CD4-positive, alpha-beta T cell (primary cell): ENCODE measurements at regions not wholly inside any gene's neighbourhood (a gene's known extent, or its start where the extent isn't known, plus 50 kb on each side); places are given as distances from the start of the nearest gene placed in this dataset.
"Not testable (repeated sequence)": the region's sequence is repeated elsewhere in the genome, so short reads cannot be mapped to it uniquely, and the experiment has no call there.

Source experiments
- ATAC-seq: fragments of 200-7000 bp; cut with Tn5 transposase; one replicate; pipeline ENCODE4 v1.10.0; 2022; ENCODE audit warnings: mild to moderate bottlenecking; ENCODE audit not compliant: poor library complexity
- CTCF ChIA-PET: fragments of 350-600 bp; sonication (Branson Sonifier 250); formaldehyde crosslinking; loops from one replicate; lab custom pipeline; 2021; ENCODE audit warnings: antibody characterized with exemption, inconsistent platforms; lab: Charles Lee
- POLR2A ChIA-PET: fragments of 350-600 bp; sonication (Branson Sonifier 250); formaldehyde crosslinking; loops from one replicate; lab custom pipeline; 2021; ENCODE audit warnings: antibody characterized with exemption, inconsistent platforms; lab: Charles Lee
- DNase-seq, 14 experiments: peaks; one replicate each; pipeline ENCODE4 v3.0.0-alpha.2; 2013 to 2020; ENCODE audit warnings: mixed read lengths in 2 of 14
- H3K27ac ChIP-seq, 2 donors: one replicate each; pipeline versions ENCODE4 v1.5.1 to v1.7.0; 2013; ENCODE audit warnings: low read length in 2 of 2, low read depth in 1 of 2, mild to moderate bottlenecking in 1 of 2
- H3K27me3 ChIP-seq, 2 experiments: 1 replicate in 1 of 2; 2 replicates in 1 of 2; pipeline versions ENCODE4 v1.6.1 to v1.7.0; 2013; ENCODE audit warnings: low read length in 2 of 2, control low read depth in 1 of 2, mild to moderate bottlenecking in 1 of 2, moderate library complexity in 1 of 2; ENCODE audit not compliant: insufficient read depth in 2 of 2, control insufficient read depth in 1 of 2
- H3K36me3 ChIP-seq: one replicate; pipeline ENCODE4 v1.6.1; 2013; ENCODE audit warnings: low read length, control low read depth; ENCODE audit not compliant: insufficient read depth
- H3K4me1 ChIP-seq: one replicate; pipeline ENCODE4 v1.6.1; 2013; ENCODE audit warnings: low read length, control low read depth; ENCODE audit not compliant: insufficient read depth
- H3K4me3 ChIP-seq: one replicate; pipeline ENCODE4 v1.5.1; 2013; ENCODE audit warnings: mild to moderate bottlenecking, low read length, moderate library complexity
- H3K9me3 ChIP-seq, 2 experiments: 1 replicate in 1 of 2; 2 replicates in 1 of 2; pipeline versions ENCODE4 v1.6.1 to v1.7.0; 2013; ENCODE audit warnings: low read length in 2 of 2, mild to moderate bottlenecking in 2 of 2, control low read depth in 1 of 2, moderate library complexity in 1 of 2; ENCODE audit not compliant: control insufficient read depth in 1 of 2, insufficient read depth in 1 of 2
- H3K27ac Mint-ChIP-seq: one replicate; pipeline ENCODE4 v1.8.0; 2020; ENCODE audit warnings: mixed read lengths
- H3K27me3 Mint-ChIP-seq: one replicate; pipeline ENCODE4 v1.8.0; 2021; ENCODE audit warnings: mixed read lengths
- H3K36me3 Mint-ChIP-seq: one replicate; pipeline ENCODE4 v1.8.0; 2021; ENCODE audit warnings: low read depth, mixed read lengths
- H3K4me1 Mint-ChIP-seq: one replicate; pipeline ENCODE4 v1.8.0; 2021; ENCODE audit warnings: low read depth, mixed read lengths
- H3K4me3 Mint-ChIP-seq: one replicate; pipeline ENCODE4 v1.8.0; 2020; ENCODE audit warnings: mild to moderate bottlenecking, mixed read lengths
- H3K9me3 Mint-ChIP-seq: one replicate; pipeline ENCODE4 v1.8.0; 2020; ENCODE audit warnings: mixed read lengths
- intact Hi-C, 2 experiments: fragments of 100-400 bp; cut with DNase I in 1 of 2; cut with micrococcal nuclease in 1 of 2; formaldehyde crosslinking; loops; one replicate each; pipeline versions ENCODE4 v1.15.1 to v1.9.0; 2023 to 2025; cut with DNase I, micrococcal nuclease
- TF ChIP-seq, protein P1 (sequence below): fragments of 200-600 bp; IDR thresholded peaks from one replicate; pipeline ENCODE4 v1.8.0; 2022; ENCODE audit warnings: antibody characterized with exemption, mild to moderate bottlenecking

DNA sequence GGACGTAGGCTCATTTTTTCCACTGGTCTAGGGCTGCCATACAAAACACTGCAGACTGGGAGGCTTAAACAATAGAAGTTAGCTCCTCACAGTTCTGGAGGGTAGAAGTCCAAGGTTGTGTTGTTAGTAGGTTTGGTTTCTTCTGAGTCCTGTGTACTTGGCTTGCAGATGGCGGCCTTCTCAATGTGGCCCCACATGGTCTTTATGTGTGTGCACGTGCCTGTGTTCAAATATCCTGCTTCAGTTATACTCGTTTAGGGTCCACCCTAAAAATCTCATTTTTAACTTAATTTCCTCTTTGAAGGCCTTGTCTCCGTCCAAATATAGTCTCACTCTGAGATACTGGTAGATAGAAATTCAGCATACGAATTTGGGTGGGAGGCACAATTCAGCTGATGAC lies 542.4 kb downstream of the HAPSTR1 start:
- no peak for ATAC-seq
- intact Hi-C loops: no loop called here
- H3K4me3 Mint-ChIP-seq: no peak overlapping the region

DNA sequence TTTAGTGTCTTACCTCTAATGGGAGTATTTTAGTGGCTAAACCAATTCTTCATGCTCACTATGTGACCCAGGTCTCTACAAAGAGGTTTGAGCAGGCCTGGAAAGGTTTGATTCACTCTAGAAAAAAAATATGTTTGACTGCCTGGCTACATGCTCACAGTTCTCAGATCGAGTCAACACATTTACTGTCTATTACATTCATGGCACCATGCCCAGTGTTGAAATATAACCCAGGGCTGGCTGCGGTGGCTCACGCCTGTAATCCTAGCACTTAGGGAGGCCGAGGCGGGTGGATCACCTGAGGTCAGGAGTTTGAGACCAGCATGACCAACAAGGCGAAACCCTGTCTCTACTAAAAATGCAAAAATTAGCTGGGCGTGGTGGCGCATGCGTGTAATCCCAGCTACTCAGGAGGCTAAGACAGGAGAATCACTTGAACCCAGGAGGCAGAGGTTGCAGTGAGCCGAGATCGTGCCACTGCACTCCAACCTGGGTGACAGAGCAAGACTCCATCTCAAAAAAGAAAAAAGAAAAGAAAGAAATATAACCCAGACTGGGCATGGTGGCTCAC lies 543.8 kb downstream of the HAPSTR1 start:
- DNase-seq, H3K9me3 Mint-ChIP-seq, H3K4me1 ChIP-seq, POLR2A ChIA-PET, H3K27me3 ChIP-seq, H3K4me1 Mint-ChIP-seq, CTCF ChIA-PET, H3K27ac ChIP-seq, H3K36me3 Mint-ChIP-seq, H3K4me3 ChIP-seq, H3K27ac Mint-ChIP-seq, H3K36me3 ChIP-seq, ATAC-seq, H3K4me3 Mint-ChIP-seq, intact Hi-C loops, H3K27me3 Mint-ChIP-seq, H3K9me3 ChIP-seq: not testable (repeated sequence)

More for the DNA sequence above, 542.4 kb downstream of the HAPSTR1 start:
- H3K27me3 Mint-ChIP-seq: no peaks in the 10 kb centered on the region
- TF ChIP-seq, protein P1, sequence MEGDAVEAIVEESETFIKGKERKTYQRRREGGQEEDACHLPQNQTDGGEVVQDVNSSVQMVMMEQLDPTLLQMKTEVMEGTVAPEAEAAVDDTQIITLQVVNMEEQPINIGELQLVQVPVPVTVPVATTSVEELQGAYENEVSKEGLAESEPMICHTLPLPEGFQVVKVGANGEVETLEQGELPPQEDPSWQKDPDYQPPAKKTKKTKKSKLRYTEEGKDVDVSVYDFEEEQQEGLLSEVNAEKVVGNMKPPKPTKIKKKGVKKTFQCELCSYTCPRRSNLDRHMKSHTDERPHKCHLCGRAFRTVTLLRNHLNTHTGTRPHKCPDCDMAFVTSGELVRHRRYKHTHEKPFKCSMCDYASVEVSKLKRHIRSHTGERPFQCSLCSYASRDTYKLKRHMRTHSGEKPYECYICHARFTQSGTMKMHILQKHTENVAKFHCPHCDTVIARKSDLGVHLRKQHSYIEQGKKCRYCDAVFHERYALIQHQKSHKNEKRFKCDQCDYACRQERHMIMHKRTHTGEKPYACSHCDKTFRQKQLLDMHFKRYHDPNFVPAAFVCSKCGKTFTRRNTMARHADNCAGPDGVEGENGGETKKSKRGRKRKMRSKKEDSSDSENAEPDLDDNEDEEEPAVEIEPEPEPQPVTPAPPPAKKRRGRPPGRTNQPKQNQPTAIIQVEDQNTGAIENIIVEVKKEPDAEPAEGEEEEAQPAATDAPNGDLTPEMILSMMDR: no peak
- Histone ChIP-seq H3K4me1 (no peaks in the 10 kb centered on the region), H3K9me3 (no peaks in the 10 kb centered on the region), H3K4me3 (no peak overlapping the region), H3K27me3 (no peaks in the 10 kb centered on the region), H3K27ac (no peak overlapping the region), H3K36me3 (no peaks in the 10 kb centered on the region)
- no peak overlapping the region for H3K27ac Mint-ChIP-seq
- CTCF ChIA-PET: interaction anchor here (0.5 kb wide), 1 partner anchor 16 kb away, joined by 5 read pairs; no protein-coding TSS in a partner anchor
- no peaks in the 10 kb centered on the region for H3K36me3 Mint-ChIP-seq
- POLR2A ChIA-PET: no interaction called here
- peaks cover 6% of the 10 kb centered on the region for H3K9me3 Mint-ChIP-seq
- DNase-seq: no peak
- H3K4me1 Mint-ChIP-seq: no peaks in the 10 kb centered on the region

DNA sequence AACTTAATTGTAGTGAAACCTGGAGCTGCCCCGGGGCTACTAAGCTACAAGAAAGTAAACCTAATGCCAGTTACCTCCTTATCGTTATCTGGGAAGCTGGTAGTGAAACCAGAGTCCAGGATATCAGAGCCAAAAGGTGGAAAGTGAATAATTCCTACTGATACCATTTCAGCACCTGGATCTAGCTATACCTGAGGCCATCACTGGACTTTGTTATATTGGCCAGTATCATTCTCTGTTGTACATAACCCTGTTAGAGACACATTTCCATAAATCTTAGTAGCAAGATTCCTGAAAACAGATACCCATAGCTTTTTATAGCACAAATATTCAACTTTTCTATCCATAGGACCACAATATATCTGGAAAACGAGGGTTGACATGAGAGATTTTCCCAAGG lies 538.0 kb downstream of the GRIN2A start:
- H3K4me3 Mint-ChIP-seq: no peak overlapping the region
- no peaks in the 10 kb centered on the region for H3K4me1 Mint-ChIP-seq
- no peaks in the 10 kb centered on the region for H3K36me3 ChIP-seq
- H3K27ac Mint-ChIP-seq: no peak overlapping the region
- H3K27ac ChIP-seq: no peak overlapping the region
- H3K27me3 Mint-ChIP-seq: no peaks in the 10 kb centered on the region
- POLR2A ChIA-PET: interaction anchor here (1.3 kb wide), 1 partner anchor 9 kb away, joined by 3 read pairs; no protein-coding TSS in a partner anchor
- H3K9me3 ChIP-seq: no peaks in the 10 kb centered on the region
- CTCF ChIA-PET: no interaction called here
- TF ChIP-seq, protein P1: no peak
- DNase-seq (no peak), ATAC-seq (no peak)
- H3K36me3 Mint-ChIP-seq: no peaks in the 10 kb centered on the region
- intact Hi-C loops: no loop called here
- no peaks in the 10 kb centered on the region for H3K27me3 ChIP-seq
- H3K4me3 ChIP-seq: no peak overlapping the region
- no peaks in the 10 kb centered on the region for H3K4me1 ChIP-seq
- no peaks in the 10 kb centered on the region for H3K9me3 Mint-ChIP-seq

DNA sequence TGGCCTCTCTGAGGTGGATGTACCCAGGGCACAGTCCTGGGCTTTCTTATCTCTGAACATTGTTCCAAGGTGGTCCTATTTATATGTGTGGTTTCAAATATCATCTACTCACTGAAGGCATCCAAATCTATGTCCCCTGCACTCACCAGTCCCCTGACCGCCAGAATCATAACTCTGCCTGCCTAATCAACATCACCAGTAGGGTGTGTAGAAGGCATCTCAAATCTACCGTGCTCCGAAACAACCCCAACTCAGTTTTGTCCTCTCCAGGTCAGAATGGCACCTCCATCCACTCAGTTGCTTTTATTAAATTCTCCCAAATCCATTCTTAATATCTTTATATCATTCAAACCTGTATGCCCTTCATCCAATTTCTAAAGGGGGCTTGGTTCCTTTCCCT lies 536.3 kb downstream of the GRIN2A start:
- H3K4me3 Mint-ChIP-seq: no peak overlapping the region
- Histone ChIP-seq H3K4me1 (no peaks in the 10 kb centered on the region), H3K27me3 (no peaks in the 10 kb centered on the region), H3K36me3 (no peaks in the 10 kb centered on the region), H3K9me3 (peaks cover 0 to 3% of the 10 kb centered on the region in 2 experiments), H3K4me3 (no peak overlapping the region), H3K27ac (no peak overlapping the region)
- H3K9me3 Mint-ChIP-seq: no peaks in the 10 kb centered on the region
- POLR2A ChIA-PET: no interaction called here
- CTCF ChIA-PET: no interaction called here
- no peak overlapping the region for H3K27ac Mint-ChIP-seq
- ATAC-seq (no peak), DNase-seq (no peak)
- H3K4me1 Mint-ChIP-seq: no peaks in the 10 kb centered on the region
- no peaks in the 10 kb centered on the region for H3K36me3 Mint-ChIP-seq
- TF ChIP-seq, protein P1: no peak
- intact Hi-C loops: no loop called here
- H3K27me3 Mint-ChIP-seq: no peaks in the 10 kb centered on the region
